NOMO-1 (cell line): ENCODE measurements at regions not wholly inside any gene's neighbourhood (a gene's known extent, or its start where the extent isn't known, plus 50 kb on each side); places are given as distances from the start of the nearest gene placed in this dataset.

Experiments used
- DNase-seq, 2 experiments: peaks; one replicate each; lab custom pipeline; 2025; ENCODE audit not compliant: unreplicated experiment in 2 of 2; lab: John Stamatoyannopoulos, UW

- DNase-seq = no peak
Measured at GRCh38 chr15:79190093-79190492, 92.4 kb upstream of the ANKRD34C start.

- DNase-seq = no peak
Measured at GRCh38 chr15:79186616-79187015, 95.9 kb upstream of the ANKRD34C start.

GRCh38 chr15:79185199-79185598 lies 94.6 kb upstream of the RASGRF1 start:
- no peak for DNase-seq

GRCh38 chr15:79184465-79184892 lies 93.9 kb upstream of the RASGRF1 start:
- DNase-seq = peak in 1 of 2 experiments; percentile 44

GRCh38 chr15:79180318-79180717 lies 89.7 kb upstream of the RASGRF1 start:
- no peak for DNase-seq

GRCh38 chr15:79179597-79179996 lies 89.0 kb upstream of the RASGRF1 start:
- DNase-seq = no peak

- DNase-seq = no peak
Measured at GRCh38 chr15:79179108-79179561, 88.6 kb upstream of the RASGRF1 start.

- DNase-seq = no peak
Measured at GRCh38 chr15:79178594-79178993, 88.0 kb upstream of the RASGRF1 start.

- no peak for DNase-seq
Measured at GRCh38 chr15:79176151-79176550, 85.6 kb upstream of the RASGRF1 start.

GRCh38 chr15:79172801-79173460 lies 82.4 kb upstream of the RASGRF1 start:
- DNase-seq = no peak

GRCh38 chr15:79172032-79172481 lies 81.5 kb upstream of the RASGRF1 start:
- DNase-seq = no peak

GRCh38 chr15:79171320-79172031 lies 80.9 kb upstream of the RASGRF1 start:
- no peak for DNase-seq

- no peak for DNase-seq
Measured at GRCh38 chr15:79170256-79170664, 79.7 kb upstream of the RASGRF1 start.

- no peak for DNase-seq
Measured at GRCh38 chr15:79169526-79170133, 79.0 kb upstream of the RASGRF1 start.

- DNase-seq = no peak
Measured at GRCh38 chr15:79168922-79169456, 78.4 kb upstream of the RASGRF1 start.

- DNase-seq = no peak
Measured at GRCh38 chr15:79167776-79168175, 77.2 kb upstream of the RASGRF1 start.

GRCh38 chr15:79166311-79166955 lies 75.9 kb upstream of the RASGRF1 start:
- no peak for DNase-seq

GRCh38 chr15:79164465-79164864 lies 73.9 kb upstream of the RASGRF1 start:
- DNase-seq = no peak

- DNase-seq = no peak
Measured at GRCh38 chr15:79164043-79164442, 73.5 kb upstream of the RASGRF1 start.

GRCh38 chr15:79163395-79163794 lies 72.8 kb upstream of the RASGRF1 start:
- DNase-seq = no peak
